HEK293T (cell line): ENCODE measurements at regions not wholly inside any gene's neighbourhood (a gene's known extent, or its start where the extent isn't known, plus 50 kb on each side); places are given as distances from the start of the nearest gene placed in this dataset.

ENCODE experiments used
- FOXA1 ChIP-seq: fragments of 450-650 bp; IDR thresholded peaks from 2 replicates; pipeline ENCODE4 v1.6.1; 2016; ENCODE audit warnings: mild to moderate bottlenecking
- FOXM1 ChIP-seq: fragments of 450-650 bp; IDR thresholded peaks from 2 replicates; pipeline ENCODE4 v1.6.1; 2017; ENCODE audit warnings: mild to moderate bottlenecking, borderline replicate concordance
- SP1 ChIP-seq: fragments of 450-650 bp; IDR thresholded peaks from 2 replicates; pipeline ENCODE4 v1.6.1; 2017

DNA sequence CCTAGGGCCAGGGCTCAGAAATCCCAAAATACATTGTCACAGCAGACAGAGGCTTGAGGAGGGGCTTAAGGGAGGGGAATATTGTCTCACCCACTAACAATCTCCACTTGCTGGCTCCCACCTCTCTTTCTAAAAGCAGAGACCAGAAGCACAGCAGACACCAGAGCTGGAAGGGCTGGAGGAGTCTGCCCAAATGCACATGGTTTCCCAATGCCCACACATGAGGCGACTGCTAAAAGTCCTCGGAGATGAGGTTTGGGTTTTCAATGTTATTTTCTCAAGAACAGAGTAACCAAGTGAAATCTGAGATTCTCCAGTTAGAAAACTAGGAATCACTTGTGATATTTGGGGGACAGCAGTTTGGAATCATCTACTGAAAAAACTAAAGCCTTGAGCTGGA is 325.6 kb upstream of the JARID2 start:
- TF ChIP-seq FOXM1 (no peak), SP1 (no peak), FOXA1 (no peak)
